ENCODE measurements at regions not wholly inside any gene's neighbourhood (a gene's known extent, or its start where the extent isn't known, plus 50 kb on each side); places are given as distances from the start of the nearest gene placed in this dataset.

GRCh38 chr2:11963966-11964365 lies 217.5 kb downstream of the LPIN1 start:
- TF ChIP-seq GATA2 (IDR thresholded peaks at IDR 0.05; ENCODE audit: low read depth, low read length) (no peak), GATA3 (IDR thresholded peaks at IDR 0.05; ENCODE audit: low read depth, low read length) (no peak)

Data from SH-SY5Y (cell line).